GM18508 (cell line): ENCODE measurements at regions not wholly inside any gene's neighbourhood (a gene's known extent, or its start where the extent isn't known, plus 50 kb on each side); places are given as distances from the start of the nearest gene placed in this dataset.

ENCODE experiments used
- ATAC-seq: cut with Tn5 transposase; IDR thresholded peaks from one replicate; pipeline ENCODE4 v1.9.1; 2021; ENCODE audit warnings: moderate number of reproducible peaks; ENCODE audit not compliant: insufficient read depth, unreplicated experiment

- ATAC-seq, result no peak
These were observed 363.0 kb downstream of the FAT4 start for GRCh38 chr4:125677665-125678307.

- ATAC-seq, result no peak
These were observed 365.2 kb downstream of the FAT4 start for GRCh38 chr4:125679989-125680388.

GRCh38 chr4:125681240-125681639 is 366.5 kb downstream of the FAT4 start:
- ATAC-seq, result no peak

- no peak for ATAC-seq
These were observed 368.0 kb downstream of the FAT4 start for GRCh38 chr4:125682730-125683129.

- no peak for ATAC-seq
These were observed 374.1 kb downstream of the FAT4 start for GRCh38 chr4:125688841-125689240.

- no peak for ATAC-seq
These were observed 375.1 kb downstream of the FAT4 start for GRCh38 chr4:125689805-125690204.

- ATAC-seq, result no peak
These were observed 378.5 kb downstream of the FAT4 start for GRCh38 chr4:125693228-125693627.

GRCh38 chr4:125702406-125702805 is 387.7 kb downstream of the FAT4 start:
- no peak for ATAC-seq

- no peak for ATAC-seq
These were observed 388.7 kb downstream of the FAT4 start for GRCh38 chr4:125703443-125703842.

GRCh38 chr4:125704726-125705125 is 390.0 kb downstream of the FAT4 start:
- ATAC-seq, result no peak

GRCh38 chr4:125705681-125706080 is 390.9 kb downstream of the FAT4 start:
- no peak for ATAC-seq

- ATAC-seq, result no peak
These were observed 392.6 kb downstream of the FAT4 start for GRCh38 chr4:125707397-125707796.

- no peak for ATAC-seq
These were observed 396.0 kb downstream of the FAT4 start for GRCh38 chr4:125710766-125711165.

- no peak for ATAC-seq
These were observed 399.3 kb downstream of the FAT4 start for GRCh38 chr4:125714049-125714448.

- ATAC-seq, result no peak
These were observed 400.1 kb downstream of the FAT4 start for GRCh38 chr4:125714845-125715244.

GRCh38 chr4:125719987-125720386 is 405.2 kb downstream of the FAT4 start:
- no peak for ATAC-seq

GRCh38 chr4:125722009-125722408 is 407.3 kb downstream of the FAT4 start:
- ATAC-seq, result no peak

- ATAC-seq, result no peak
These were observed 411.3 kb downstream of the FAT4 start for GRCh38 chr4:125725957-125726525.

- no peak for ATAC-seq
These were observed 413.2 kb downstream of the FAT4 start for GRCh38 chr4:125727931-125728330.

GRCh38 chr4:125728568-125728967 is 413.8 kb downstream of the FAT4 start:
- ATAC-seq, result no peak

GRCh38 chr4:125729171-125729570 is 414.4 kb downstream of the FAT4 start:
- ATAC-seq, result no peak

GRCh38 chr4:125732632-125733031 is 417.9 kb downstream of the FAT4 start:
- ATAC-seq, result no peak
